ENCODE measurements at regions not wholly inside any gene's neighbourhood (a gene's known extent, or its start where the extent isn't known, plus 50 kb on each side); places are given as distances from the start of the nearest gene placed in this dataset.

DNA sequence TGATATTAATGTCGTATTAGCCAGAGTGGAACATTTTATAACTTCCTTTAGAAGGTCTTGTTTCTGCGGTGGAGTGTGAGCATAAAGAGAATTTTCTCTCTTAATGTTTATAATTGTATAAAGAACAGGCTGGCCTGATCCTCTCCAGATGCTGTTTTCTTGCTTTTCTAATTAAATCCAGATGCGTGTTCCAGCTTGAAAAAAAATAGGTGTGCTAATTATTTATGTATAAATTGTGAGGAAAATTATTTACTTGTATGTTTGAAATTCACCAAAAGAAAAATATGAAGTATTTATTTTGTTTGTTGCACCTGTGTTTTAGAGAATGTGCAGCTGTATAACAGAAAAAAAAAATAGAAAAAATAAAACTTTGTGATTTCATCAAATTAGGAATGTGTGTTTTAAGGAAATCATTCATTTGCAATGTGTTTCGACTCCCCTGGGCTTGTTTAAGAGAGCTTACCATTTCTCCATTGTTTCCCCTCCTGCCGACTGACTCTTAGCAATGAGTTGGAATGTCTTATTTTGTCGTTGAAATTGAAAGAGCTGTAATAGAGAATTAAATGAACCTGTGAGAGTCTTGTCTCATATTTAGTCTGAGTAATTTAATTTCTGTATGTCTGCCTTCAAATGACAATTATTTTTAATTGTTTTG, 220.1 kb upstream of the NXPH2 start:
- no peak for FAIRE-seq

- no peak for FAIRE-seq
These were observed 217.8 kb upstream of the NXPH2 start for GRCh38 chr2:138997856-138998517.

DNA sequence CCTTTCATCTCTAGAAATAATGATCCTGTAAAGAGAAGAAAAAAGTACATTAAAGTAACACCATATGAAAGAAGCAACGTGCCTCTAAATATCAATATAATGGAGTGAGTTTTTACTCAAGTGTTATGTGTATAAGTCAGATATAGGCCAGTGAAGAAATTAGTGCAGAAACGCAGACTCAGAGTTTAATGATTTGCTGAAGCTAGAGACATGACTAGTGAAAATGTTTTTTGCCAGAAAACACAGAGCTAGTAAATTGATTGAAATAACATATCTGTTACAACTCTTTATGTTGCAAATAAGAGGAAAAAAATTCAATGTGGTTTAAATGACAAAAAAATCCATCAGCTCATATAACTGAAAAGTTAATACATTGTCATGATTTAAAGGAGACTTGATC, 217.2 kb upstream of the NXPH2 start:
- FAIRE-seq: no peak

DNA sequence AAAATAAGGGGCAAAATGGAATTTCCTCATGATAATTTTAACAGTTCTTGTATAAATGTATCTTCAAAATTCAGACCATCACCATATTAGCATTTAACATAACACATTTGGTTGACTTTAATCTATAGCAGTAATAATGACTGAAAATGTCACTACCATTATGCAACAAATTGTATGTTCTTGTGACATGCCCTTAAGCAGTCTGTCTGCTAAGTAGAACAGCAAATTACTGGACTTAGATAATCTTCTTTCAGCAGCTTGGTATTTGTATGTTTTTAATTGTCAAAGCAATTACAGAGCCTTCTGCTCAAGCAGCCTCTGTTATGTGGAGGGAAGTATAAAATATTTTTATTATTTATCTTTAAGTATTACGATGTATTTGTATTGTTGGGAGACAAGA, 214.3 kb upstream of the NXPH2 start:
- no peak for FAIRE-seq

DNA sequence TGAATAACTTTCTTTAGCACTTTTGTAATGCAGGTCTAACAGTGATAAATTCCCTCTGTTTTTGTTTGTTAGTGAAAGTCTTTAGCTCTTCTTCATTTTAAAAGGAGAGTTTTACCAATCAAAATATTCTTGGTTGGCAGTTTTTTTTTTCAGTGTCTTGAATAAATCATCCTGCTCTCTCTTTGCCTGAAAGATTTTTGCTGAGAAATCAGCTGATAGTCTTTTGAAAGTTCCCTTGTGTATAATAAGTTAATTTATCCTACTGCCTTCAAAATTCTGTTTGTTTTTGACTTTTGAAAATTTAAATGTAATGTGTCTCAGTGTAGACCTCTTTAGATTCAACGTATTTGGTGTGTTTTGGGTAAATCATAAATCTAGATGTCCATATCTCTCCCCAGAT, 205.7 kb upstream of the NXPH2 start:
- FAIRE-seq: no peak

DNA sequence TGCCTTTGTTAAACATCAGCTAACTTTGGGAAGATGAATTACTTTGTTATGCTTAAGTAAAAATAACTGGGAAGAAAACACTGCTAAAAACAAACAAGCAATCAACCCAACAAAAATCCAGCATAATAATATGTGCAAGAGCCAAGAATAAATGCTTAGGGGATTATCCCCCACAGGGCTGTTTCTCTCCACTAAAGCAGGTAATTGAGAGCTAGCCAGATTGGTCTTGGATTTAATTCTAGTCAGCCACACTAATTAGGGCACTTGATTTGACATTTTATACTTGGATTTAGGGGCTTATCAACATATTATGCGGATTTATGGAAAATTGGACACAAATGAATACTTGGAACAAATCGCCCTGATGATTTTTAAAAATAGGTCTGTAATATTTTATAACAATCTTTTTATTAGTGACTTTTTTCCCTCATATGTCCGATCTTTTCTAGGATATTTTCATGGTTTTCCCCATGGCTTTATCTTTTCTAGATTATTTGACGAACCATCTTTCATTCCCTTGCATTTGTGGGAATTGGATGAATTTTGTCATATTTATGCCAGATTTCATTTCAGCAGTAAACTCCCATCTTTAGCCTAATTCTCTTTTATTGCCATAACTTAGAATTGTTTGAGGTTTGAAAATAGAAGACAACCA, 199.1 kb upstream of the NXPH2 start:
- FAIRE-seq: no peak

DNA sequence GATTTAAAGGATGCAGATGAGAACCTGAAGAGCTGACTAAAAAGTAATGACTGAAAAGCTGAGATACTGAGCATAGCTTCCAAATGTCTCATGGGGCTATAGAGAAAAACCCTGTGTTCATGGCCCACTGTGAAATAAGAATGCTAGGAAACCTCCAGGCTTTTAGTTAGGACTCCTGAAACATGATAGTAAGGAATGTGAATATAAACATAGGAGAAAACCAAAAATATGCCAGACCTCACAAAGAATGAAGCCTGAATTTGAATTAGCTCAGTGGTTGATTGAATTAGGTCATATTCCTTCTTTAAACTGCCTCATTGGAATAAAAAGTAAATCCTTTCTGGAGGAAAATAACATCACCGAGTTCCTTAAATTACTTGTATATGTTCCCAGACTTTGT, 194.5 kb upstream of the NXPH2 start:
- FAIRE-seq: no peak

- no peak for FAIRE-seq
These were observed 184.2 kb upstream of the NXPH2 start for GRCh38 chr2:138964418-138964817.

DNA sequence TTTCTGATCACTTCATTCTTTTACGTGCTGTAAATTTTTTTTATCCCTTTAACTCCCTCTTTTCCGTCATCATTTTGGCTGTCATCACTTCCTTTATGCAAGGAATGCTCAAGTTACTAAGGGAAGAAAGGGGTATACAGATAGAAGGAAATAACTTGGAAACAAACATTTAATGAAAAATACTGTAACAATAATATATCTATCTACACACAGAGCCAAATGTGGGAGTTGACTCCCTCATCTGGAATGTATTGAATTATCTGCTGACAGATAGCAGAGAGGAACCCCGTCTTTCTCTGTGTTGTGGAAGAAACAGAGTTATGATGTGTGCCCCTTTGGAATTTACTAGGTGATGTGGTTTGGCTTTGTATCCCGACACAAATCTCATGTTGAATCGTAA, 182.5 kb upstream of the NXPH2 start:
- no peak for FAIRE-seq

DNA sequence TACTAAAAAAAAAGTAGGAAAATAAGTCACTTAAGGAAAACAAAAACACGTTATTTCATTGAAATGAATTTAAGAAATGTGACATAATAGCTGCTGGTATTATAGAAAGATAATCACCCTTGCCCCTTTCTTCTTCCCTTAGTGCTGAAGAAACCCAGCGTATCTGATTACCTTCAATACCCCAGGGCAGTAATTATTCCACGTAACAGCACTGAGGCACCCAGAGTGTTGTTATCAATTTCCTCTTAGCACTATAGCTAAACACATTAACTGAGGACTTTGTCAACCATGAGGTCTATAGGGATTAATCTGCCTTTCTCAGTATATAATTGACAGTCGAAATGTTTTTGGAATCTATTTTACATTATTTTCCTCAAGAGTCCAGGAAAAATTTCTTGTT, 180.0 kb upstream of the NXPH2 start:
- FAIRE-seq: no peak

GRCh38 chr2:138959031-138959430, 178.8 kb upstream of the NXPH2 start:
- FAIRE-seq: no peak

GRCh38 chr2:138956116-138956515, 175.9 kb upstream of the NXPH2 start:
- no peak for FAIRE-seq

GRCh38 chr2:138950486-138950885, 170.3 kb upstream of the NXPH2 start:
- no peak for FAIRE-seq

DNA sequence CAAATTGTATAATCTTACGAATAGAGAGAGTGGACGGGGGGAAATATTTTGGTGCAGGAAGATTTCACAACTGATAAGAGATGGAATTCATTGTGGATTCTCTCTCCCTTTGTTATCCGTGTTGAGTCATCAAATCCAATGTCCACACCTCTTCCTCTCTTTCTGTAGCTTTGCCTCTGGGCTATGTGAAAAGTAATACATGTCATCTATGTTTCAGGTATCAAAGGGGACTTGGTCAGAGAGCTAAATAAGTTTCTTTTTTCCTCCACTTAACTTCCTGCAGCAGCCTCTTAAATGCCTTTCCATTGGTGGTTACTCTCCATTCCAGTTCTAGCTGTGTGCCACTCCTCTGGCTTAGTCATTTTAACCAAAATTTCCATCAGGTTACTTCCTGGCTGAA, 169.3 kb upstream of the NXPH2 start:
- no peak for FAIRE-seq

- no peak for FAIRE-seq
These were observed 167.9 kb upstream of the NXPH2 start for GRCh38 chr2:138948070-138948539.

GRCh38 chr2:138943470-138943869, 163.3 kb upstream of the NXPH2 start:
- FAIRE-seq: no peak

DNA sequence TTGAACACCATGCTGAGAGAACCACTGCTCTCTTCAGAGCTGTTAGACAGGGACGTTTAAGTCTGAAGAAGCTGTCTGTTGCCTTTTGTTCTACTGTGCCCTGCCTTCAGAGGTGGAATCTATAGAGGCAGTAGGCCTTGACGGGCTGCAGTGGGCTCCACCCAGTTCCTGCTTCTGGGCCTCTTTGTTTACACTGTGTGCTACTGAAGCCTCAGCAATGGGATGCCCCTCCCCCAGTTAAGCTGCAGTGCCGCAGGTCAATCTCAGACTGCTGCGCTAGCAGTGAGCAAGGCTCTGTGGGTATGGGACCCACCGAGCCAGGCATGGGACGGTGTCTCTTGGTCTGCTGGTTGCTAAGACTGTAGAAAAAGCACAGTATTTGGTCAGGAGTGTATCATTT, 162.3 kb upstream of the NXPH2 start:
- no peak for FAIRE-seq

GRCh38 chr2:138931284-138932256, 151.4 kb upstream of the NXPH2 start:
- FAIRE-seq: no peak

DNA sequence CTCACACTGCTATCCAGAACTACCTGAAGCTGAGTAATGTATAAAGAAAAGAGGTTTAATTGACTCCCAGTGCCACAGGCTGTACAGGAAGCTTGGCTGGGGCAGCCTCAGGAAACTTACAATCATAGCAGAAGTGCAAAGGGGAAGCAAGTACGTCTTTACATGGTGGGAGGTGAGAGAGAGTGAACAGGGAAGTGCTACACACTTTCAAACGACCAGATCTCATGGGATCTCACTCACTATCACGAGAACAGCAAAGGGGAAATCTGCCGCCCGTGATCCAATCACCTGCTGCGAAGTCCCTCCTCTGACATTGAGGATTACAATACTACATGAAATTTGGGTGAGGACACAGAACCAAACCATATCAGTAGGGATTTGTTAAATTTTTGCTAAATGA, 150.4 kb upstream of the NXPH2 start:
- no peak for FAIRE-seq

DNA sequence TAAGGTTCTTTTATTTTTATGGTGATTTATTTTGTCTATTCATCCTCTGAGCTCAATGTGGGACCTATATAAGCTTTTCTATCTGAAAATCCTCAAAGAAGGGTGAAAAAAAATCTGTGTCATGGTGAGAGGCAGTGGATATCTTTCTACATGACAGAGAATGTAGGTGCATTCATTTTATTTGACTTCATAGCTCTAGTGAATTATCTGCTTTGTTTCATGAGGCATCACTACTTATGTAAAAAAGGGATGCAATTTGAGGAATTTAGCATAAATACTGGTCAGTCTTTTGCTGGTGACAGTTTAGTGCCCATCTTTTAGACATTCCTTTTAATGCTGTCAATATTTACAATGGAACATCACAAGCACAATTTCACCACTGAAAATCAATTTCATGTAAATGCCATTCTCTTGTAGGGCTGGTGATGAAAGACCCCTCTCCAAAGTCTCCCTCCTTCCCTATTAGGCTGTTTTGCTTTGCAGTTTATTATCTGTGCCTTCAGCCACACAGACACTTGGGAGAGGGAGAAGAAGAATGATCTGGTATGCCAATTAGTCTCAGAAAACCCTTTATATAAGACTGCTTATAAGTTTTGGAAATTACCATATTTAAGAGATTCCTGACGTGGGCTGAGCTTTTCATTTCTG, 148.3 kb upstream of the NXPH2 start:
- no peak for FAIRE-seq

- peak; percentile 95 for FAIRE-seq
These were observed 142.9 kb upstream of the NXPH2 start for GRCh38 chr2:138922973-138923563.

DNA sequence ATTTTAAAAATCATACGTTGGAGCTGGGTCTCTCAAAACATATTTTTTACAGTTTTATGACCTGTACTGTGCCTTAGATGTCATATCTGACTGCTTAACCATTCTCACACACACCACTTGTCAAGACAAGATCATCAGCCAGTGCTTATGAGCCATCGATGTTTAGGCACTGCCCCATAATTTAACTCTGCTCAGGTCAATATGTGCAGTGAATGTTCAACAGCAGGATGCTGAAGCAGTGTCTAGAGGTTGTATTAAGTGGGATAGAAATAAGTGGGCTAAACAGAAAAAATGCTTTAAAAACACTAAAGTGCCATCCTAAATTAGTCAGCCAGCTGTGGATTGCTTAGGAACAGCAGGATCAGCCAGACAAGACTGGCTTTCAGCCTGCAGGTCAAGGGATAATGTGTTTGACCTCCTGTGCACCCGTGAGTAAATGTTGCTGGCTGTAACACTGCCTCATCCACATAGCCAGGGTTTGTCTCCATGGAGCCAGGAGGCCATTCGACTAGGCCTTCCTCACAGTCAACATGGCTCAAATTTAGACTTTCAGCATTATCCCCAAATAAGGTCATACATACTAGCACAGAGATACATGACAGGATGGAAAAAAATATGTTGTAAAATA, 139.0 kb upstream of the NXPH2 start:
- no peak for FAIRE-seq
